ENCODE measurements at regions not wholly inside any gene's neighbourhood (a gene's known extent, or its start where the extent isn't known, plus 50 kb on each side); places are given as distances from the start of the nearest gene placed in this dataset.

- DNase-seq = no peak
- no peak for ATAC-seq
- Histone ChIP-seq H3K27ac (no peak overlapping the region), H3K27me3 (ENCODE audit: low read depth) (no peaks in the 10 kb centered on the region), H3K4me3 (no peak overlapping the region), H3K36me3 (no peaks in the 10 kb centered on the region), H3K4me1 (no peaks in the 10 kb centered on the region), H3K9me3 (no peaks in the 10 kb centered on the region)
- TF ChIP-seq CTCF (IDR thresholded peaks at IDR 0.05) = no peak
- intact Hi-C loops (cut with DNase I) = no loop called here
Observed at GRCh38 chr3:19632099-19633074, 301.6 kb downstream of the EFHB start.

GRCh38 chr3:19598870-19599269, 335.1 kb downstream of the EFHB start:
- no peaks in the 10 kb centered on the region for H3K9me3 ChIP-seq
- ATAC-seq = no peak
- DNase-seq = no peak
- H3K27ac ChIP-seq = no peak overlapping the region
- H3K4me3 ChIP-seq = no peak overlapping the region
- no peaks in the 10 kb centered on the region for H3K36me3 ChIP-seq
- H3K27me3 ChIP-seq (ENCODE audit: low read depth) = no peaks in the 10 kb centered on the region
- intact Hi-C loops (cut with DNase I) = no loop called here
- TF ChIP-seq CTCF (IDR thresholded peaks at IDR 0.05) = no peak
- no peaks in the 10 kb centered on the region for H3K4me1 ChIP-seq

- Histone ChIP-seq H3K9me3 (no peaks in the 10 kb centered on the region), H3K4me3 (no peak overlapping the region), H3K27ac (no peak overlapping the region), H3K36me3 (no peaks in the 10 kb centered on the region), H3K4me1 (no peaks in the 10 kb centered on the region), H3K27me3 (ENCODE audit: low read depth) (no peaks in the 10 kb centered on the region)
- no peak for TF ChIP-seq CTCF (IDR thresholded peaks at IDR 0.05)
- DNase-seq = no peak
- ATAC-seq = no peak
- intact Hi-C loops (cut with DNase I) = no loop called here
Observed at GRCh38 chr3:19596408-19596807, 337.6 kb downstream of the EFHB start.

GRCh38 chr3:19595884-19596283, 338.1 kb downstream of the EFHB start:
- no peak for TF ChIP-seq CTCF (IDR thresholded peaks at IDR 0.05)
- Histone ChIP-seq H3K27ac (no peak overlapping the region), H3K36me3 (no peaks in the 10 kb centered on the region), H3K4me3 (no peak overlapping the region), H3K9me3 (no peaks in the 10 kb centered on the region), H3K27me3 (ENCODE audit: low read depth) (no peaks in the 10 kb centered on the region), H3K4me1 (no peaks in the 10 kb centered on the region)
- intact Hi-C loops (cut with DNase I) = no loop called here
- DNase-seq = no peak
- no peak for ATAC-seq

Measured in lower lobe of right lung (tissue), 2 donors.